Fibroblast of lung (primary cell): ENCODE measurements at regions not wholly inside any gene's neighbourhood (a gene's known extent, or its start where the extent isn't known, plus 50 kb on each side); places are given as distances from the start of the nearest gene placed in this dataset.

Experiments
- EZH2 ChIP-seq: IDR thresholded peaks from 2 replicates; pipeline ENCODE4 v1.5.1; 2012; ENCODE audit warnings: low read length, control low read depth, mild to moderate bottlenecking; ENCODE audit errors: missing control alignments
- TF ChIP-seq, protein P1 (sequence below), 2 donors: IDR thresholded peaks in 1 of 2; conservative IDR thresholded peaks in 1 of 2; 1 replicate in 1 of 2; 2 replicates in 1 of 2; pipeline ENCODE4 v1.5.1; 2011 to 2012; ENCODE audit warnings: low read length in 2 of 2, control low read depth in 1 of 2, inconsistent platforms in 1 of 2, low read depth in 1 of 2, mild to moderate bottlenecking in 1 of 2

- TF ChIP-seq, protein P1, sequence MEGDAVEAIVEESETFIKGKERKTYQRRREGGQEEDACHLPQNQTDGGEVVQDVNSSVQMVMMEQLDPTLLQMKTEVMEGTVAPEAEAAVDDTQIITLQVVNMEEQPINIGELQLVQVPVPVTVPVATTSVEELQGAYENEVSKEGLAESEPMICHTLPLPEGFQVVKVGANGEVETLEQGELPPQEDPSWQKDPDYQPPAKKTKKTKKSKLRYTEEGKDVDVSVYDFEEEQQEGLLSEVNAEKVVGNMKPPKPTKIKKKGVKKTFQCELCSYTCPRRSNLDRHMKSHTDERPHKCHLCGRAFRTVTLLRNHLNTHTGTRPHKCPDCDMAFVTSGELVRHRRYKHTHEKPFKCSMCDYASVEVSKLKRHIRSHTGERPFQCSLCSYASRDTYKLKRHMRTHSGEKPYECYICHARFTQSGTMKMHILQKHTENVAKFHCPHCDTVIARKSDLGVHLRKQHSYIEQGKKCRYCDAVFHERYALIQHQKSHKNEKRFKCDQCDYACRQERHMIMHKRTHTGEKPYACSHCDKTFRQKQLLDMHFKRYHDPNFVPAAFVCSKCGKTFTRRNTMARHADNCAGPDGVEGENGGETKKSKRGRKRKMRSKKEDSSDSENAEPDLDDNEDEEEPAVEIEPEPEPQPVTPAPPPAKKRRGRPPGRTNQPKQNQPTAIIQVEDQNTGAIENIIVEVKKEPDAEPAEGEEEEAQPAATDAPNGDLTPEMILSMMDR (conservative IDR thresholded peaks at IDR 0.05 in 1 of 2, IDR thresholded peaks at IDR 0.05 in 1 of 2; ENCODE audit: low read depth in 1 of 2, low read length in 2 of 2) = no peak
- no peak for TF ChIP-seq EZH2
These were observed 116.8 kb upstream of the BEND6 start for GRCh38 chr6:56838016-56838555.
